ENCODE measurements at regions not wholly inside any gene's neighbourhood (a gene's known extent, or its start where the extent isn't known, plus 50 kb on each side); places are given as distances from the start of the nearest gene placed in this dataset.

DNA sequence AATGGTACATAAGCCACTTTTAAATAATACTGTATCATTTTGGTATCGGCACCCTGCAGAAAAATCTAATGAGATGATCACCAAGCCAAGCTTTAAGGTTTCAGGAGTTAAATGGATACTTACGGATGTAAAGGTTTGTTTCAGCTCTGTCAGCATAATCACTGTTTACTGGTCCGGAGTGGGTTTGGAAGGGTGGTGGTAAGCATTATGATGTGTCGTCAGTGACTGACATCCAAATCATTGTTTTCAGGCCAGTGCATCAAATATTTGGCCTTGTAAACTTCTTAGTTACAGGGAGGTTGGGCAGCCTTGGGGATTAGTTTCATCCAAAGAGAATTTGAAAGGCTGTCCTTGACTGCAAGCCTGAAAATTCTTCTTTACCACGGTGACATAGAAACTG lies 50.0 kb upstream of the ATL2 start:
- TF ChIP-seq EZH2 (IDR thresholded peaks at IDR 0.05) (no peak), POLR2AphosphoS5 (IDR thresholded peaks at IDR 0.05; ENCODE audit: borderline replicate concordance, low read depth, low read length) (no peak), FOXP2 (optimal IDR thresholded peaks at IDR 0.05; ENCODE audit: control extremely low read depth, extremely low read length, insufficient read depth) (no peak)
